Mucosa of rectum (tissue), 2 donors: ENCODE measurements at regions not wholly inside any gene's neighbourhood (a gene's known extent, or its start where the extent isn't known, plus 50 kb on each side); places are given as distances from the start of the nearest gene placed in this dataset.

ENCODE experiments used
- H3K27ac ChIP-seq, 2 donors: one replicate each; pipeline ENCODE4 v1.7.0; 2013; ENCODE audit warnings: inconsistent platforms in 2 of 2, low read depth in 2 of 2, low read length in 2 of 2
- H3K27me3 ChIP-seq, 2 donors: one replicate each; pipeline ENCODE4 v1.7.0; 2013; ENCODE audit warnings: low read length in 2 of 2; ENCODE audit not compliant: control insufficient read depth in 2 of 2, insufficient read depth in 2 of 2
- H3K36me3 ChIP-seq, 2 donors: one replicate each; pipeline ENCODE4 v1.7.0; 2013; ENCODE audit warnings: low read length in 2 of 2; ENCODE audit not compliant: control insufficient read depth in 2 of 2, insufficient read depth in 2 of 2
- H3K4me1 ChIP-seq, 2 donors: one replicate each; pipeline ENCODE4 v1.7.0; 2013; ENCODE audit warnings: low read length in 2 of 2, mild to moderate bottlenecking in 1 of 2; ENCODE audit not compliant: control insufficient read depth in 2 of 2, insufficient read depth in 2 of 2
- H3K4me3 ChIP-seq, 2 donors: one replicate each; pipeline ENCODE4 v1.7.0; 2013; ENCODE audit warnings: low read length in 2 of 2
- H3K9ac ChIP-seq, 2 donors: one replicate each; pipeline ENCODE4 v1.7.0; 2013; ENCODE audit warnings: low read length in 2 of 2, low read depth in 1 of 2, mild to moderate bottlenecking in 1 of 2
- H3K9me3 ChIP-seq, 2 donors: one replicate each; pipeline ENCODE4 v1.7.0; 2013; ENCODE audit warnings: low read length in 2 of 2; ENCODE audit not compliant: control insufficient read depth in 2 of 2
- donor health status: healthy.
- donor health status: Normal muscosa, but diverticular disease.

DNA sequence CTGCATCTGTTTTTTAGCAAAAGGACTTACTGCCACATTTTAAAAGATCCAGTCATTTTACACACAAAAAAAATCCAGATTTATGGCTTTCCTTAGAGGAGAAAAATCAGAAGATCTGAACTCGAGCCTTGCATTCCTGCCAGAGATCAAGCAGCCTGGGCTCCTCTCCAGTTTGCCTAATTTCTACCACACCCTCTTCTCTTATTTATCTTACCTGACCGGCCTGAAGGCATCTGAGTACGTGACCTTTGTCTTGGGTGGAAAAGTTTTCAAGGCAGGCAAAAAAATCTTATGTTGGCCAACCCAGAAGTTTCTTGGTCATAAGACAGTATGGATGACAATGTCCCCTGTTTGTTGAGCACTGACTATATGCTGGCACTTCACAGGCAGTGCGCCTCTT, 60.3 kb downstream of the CHRD start:
- Histone ChIP-seq H3K9ac (no peak overlapping the region), H3K4me1 (no peaks in the 10 kb centered on the region), H3K36me3 (no peaks in the 10 kb centered on the region), H3K9me3 (no peaks in the 10 kb centered on the region), H3K4me3 (no peak overlapping the region), H3K27me3 (no peaks in the 10 kb centered on the region), H3K27ac (no peak overlapping the region)

DNA sequence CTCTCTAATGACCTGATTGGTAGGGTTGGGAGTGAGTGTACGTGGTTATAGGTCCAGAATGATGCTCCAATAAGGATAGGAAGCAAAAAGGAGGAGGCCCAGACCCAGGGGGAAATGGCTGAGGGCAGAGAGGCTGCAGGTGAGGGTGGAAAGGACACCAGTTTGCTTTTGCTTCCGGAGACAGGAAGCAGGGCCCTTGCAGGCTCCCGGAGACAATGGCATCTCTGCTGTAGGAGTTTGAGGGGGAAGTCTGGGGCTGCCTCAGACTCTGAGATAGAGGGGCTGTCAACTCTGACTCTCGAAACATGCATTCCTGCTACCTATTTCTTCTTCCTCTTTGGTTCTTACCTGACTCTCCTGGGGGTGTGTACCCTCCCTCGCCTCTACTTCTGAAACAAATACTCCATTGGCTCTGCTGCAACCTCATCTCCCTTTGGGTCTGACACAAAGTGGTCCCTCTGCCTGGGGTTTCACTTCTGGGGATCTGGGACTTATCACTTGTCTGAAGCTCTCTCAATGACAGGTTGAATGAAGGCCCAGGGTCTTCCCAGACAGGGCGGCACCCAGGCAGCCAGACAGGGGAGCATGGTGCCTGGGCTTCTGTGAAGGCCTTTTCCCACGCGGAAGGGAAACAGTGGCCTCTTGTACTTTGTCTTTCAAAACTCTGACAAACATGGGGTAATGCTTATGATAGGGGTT, 61.5 kb downstream of the CHRD start:
- Histone ChIP-seq H3K27ac (no peak overlapping the region), H3K4me3 (no peak overlapping the region), H3K36me3 (no peaks in the 10 kb centered on the region), H3K9ac (no peak overlapping the region), H3K27me3 (no peaks in the 10 kb centered on the region), H3K9me3 (no peaks in the 10 kb centered on the region), H3K4me1 (no peaks in the 10 kb centered on the region)

DNA sequence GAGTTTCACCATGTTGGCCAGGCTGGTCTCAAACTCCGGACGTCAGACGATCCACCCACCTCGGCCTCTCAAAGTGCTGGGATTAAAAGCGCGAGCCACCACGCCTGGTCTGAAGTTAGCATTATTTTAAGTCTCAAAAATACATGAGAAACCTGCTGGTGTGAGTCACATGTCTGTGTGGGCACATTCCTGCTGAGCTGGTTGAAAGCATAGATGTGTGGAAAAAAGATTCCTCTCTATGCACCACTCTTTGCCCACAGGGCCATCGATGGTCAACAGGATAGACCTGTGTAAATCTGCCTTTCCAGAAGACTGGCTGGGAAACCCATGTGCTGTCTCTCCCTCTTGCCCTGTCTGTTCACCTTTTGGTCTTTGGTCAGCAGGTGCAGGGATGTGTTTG, 63.5 kb downstream of the CHRD start:
- no peak overlapping the region for H3K27ac ChIP-seq
- no peaks in the 10 kb centered on the region for H3K4me1 ChIP-seq
- H3K27me3 ChIP-seq = no peaks in the 10 kb centered on the region
- no peak overlapping the region for H3K4me3 ChIP-seq
- no peak overlapping the region for H3K9ac ChIP-seq
- no peaks in the 10 kb centered on the region for H3K9me3 ChIP-seq
- H3K36me3 ChIP-seq = no peaks in the 10 kb centered on the region

DNA sequence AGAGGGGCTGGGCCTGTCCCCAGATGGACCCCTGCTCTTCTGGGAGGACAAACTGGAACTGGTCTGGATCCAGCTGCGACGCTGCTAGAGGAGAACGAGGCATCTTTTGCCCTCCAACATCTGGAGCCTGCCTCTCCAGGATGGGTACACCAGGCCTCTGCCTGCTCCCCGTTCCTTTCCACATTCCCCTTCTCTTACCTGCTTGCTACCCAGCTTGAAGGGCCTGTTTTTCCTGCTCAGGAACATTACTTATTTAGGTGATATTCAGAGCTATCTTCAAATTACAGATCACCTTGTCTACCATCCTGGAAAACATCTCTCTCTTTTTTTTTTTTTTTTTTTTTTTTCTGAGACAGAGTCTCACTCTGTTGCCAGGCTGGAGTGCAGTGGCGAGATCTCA, 64.0 kb downstream of the CHRD start:
- Histone ChIP-seq H3K9me3 (no peaks in the 10 kb centered on the region), H3K9ac (no peak overlapping the region), H3K36me3 (no peaks in the 10 kb centered on the region), H3K4me3 (no peak overlapping the region), H3K4me1 (no peaks in the 10 kb centered on the region), H3K27ac (no peak overlapping the region), H3K27me3 (no peaks in the 10 kb centered on the region)

DNA sequence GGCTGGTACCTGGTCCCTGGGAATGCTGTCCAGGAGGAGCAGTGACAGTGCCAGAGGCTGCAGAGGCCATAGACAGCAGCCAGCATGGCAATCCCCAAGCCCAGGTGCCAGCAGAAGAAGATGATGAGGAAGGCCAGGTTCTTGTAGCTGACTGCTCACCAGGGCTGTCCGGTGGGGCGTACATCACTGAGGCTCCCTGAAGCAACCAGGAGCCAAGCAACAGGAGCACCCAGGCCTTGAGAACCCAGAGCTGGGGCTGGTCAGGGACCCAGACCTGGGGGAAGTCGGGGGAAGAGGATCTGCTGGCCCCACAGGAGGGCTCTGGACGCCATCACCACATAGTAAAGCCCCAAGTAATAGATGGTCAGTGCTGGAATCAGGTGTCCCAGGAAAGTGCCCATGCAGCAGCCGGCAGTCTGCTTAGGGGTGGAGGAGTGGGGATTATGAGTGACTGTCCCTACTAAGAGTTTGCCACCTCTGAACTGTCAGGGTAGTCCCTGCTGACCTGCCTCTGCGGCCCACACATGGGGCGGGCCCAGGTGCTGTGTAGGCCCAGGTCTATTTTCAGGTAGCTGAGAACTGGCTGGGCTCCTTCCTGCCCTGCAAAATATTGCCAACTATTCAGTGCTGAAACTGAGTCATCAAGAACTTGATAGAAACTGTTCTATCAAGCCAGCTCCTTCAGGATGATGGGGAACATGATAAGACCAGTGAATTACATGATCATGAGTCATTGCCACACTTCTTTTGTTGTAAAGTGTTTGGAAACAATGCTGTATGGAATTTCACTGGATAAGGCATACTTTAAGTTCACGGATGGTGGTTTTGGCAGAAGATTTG, 68.7 kb downstream of the CHRD start:
- no peak overlapping the region for H3K9ac ChIP-seq
- H3K4me3 ChIP-seq = no peak overlapping the region
- H3K36me3 ChIP-seq = no peaks in the 10 kb centered on the region
- no peaks in the 10 kb centered on the region for H3K27me3 ChIP-seq
- no peaks in the 10 kb centered on the region for H3K9me3 ChIP-seq
- no peak overlapping the region for H3K27ac ChIP-seq
- no peaks in the 10 kb centered on the region for H3K4me1 ChIP-seq

DNA sequence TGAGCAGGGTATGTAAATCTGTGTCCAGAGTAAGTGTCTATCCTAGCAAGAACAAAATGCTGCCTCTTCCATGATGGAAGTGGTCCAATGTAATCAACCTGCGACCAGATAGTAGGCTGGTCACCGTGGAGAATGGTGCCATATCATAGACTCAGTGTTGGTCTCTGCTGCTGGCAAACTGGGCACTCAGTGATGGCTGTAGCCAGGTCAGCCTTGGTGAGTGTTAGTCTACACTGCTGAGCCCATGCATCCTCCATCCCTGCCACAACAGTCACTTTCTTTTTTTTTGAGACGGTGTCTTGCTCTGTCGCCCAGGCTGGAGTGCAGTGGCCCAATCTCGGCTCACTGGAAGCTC, 69.3 kb downstream of the CHRD start:
- H3K36me3 ChIP-seq = no peaks in the 10 kb centered on the region
- H3K4me1 ChIP-seq = no peaks in the 10 kb centered on the region
- H3K9ac ChIP-seq = no peak overlapping the region
- H3K27me3 ChIP-seq = no peaks in the 10 kb centered on the region
- H3K27ac ChIP-seq = no peak overlapping the region
- no peaks in the 10 kb centered on the region for H3K9me3 ChIP-seq
- no peak overlapping the region for H3K4me3 ChIP-seq

DNA sequence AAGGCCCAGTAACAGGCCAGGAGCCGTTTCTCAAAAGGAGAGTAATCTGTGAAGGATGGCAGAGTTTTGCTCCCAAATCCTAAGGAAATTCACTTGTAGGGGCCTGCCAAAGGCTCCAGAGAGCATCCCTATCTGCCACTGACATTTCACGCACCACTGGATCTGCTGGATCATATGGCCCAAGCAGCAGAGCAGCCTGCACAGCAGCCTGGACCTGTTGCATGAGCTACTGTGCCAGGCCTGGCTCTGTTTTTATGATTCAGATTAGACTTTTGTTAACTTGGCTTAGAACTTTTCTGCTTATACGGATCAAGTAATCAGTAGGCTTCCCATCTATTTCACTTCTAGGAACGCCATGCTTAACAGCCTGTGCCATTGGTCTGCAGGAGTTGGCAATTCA, 70.7 kb downstream of the CHRD start:
- H3K36me3 ChIP-seq = no peaks in the 10 kb centered on the region
- H3K9ac ChIP-seq = no peak overlapping the region
- H3K4me3 ChIP-seq = no peak overlapping the region
- H3K9me3 ChIP-seq = no peaks in the 10 kb centered on the region
- no peaks in the 10 kb centered on the region for H3K4me1 ChIP-seq
- H3K27me3 ChIP-seq = no peaks in the 10 kb centered on the region
- H3K27ac ChIP-seq = no peak overlapping the region

DNA sequence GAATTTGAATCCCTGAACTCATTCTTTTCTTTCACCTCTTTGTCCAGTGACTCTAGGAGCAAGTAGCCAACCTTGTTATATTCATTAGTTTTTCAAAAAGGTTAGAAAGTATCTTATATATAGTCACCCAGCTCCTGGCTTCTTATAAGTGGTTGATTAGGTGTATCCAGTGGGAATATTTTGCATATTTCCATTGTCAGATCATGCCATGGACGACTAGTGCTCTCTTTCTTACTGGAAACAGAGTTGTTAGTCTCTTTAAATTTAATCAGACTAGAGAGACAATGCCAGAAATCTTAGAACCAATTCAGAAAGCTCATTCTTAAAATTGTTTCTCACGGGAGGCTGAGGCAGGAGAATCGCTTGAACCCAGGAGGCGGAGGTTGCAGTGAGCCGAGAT, 73.4 kb downstream of the CHRD start:
- Histone ChIP-seq H3K36me3 (no peaks in the 10 kb centered on the region), H3K9me3 (no peaks in the 10 kb centered on the region), H3K4me1 (no peaks in the 10 kb centered on the region), H3K27me3 (no peaks in the 10 kb centered on the region), H3K27ac (no peak overlapping the region), H3K9ac (no peak overlapping the region), H3K4me3 (no peak overlapping the region)

DNA sequence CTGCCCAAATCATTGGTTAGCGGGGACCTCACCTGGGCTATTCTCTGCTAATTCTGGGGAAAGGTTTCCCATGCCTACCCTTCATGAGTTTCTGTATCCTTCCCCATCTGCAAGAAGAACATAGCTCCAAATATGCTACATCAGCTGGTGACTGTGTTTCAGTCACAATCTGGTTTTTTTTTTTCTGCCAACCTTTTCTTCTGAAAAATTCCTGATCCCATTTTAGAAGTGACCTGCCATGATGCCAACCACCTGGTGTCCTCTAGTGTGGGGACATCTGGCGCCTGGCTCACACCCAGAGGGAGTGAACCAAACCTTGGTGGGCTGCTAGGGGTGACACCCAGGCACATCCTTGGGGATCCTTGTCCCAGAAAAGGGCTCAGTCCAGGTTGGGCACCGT, 76.1 kb downstream of the CHRD start:
- Histone ChIP-seq H3K27me3 (no peaks in the 10 kb centered on the region), H3K4me1 (no peaks in the 10 kb centered on the region), H3K36me3 (no peaks in the 10 kb centered on the region), H3K9ac (no peak overlapping the region), H3K9me3 (no peaks in the 10 kb centered on the region), H3K4me3 (no peak overlapping the region), H3K27ac (no peak overlapping the region)

DNA sequence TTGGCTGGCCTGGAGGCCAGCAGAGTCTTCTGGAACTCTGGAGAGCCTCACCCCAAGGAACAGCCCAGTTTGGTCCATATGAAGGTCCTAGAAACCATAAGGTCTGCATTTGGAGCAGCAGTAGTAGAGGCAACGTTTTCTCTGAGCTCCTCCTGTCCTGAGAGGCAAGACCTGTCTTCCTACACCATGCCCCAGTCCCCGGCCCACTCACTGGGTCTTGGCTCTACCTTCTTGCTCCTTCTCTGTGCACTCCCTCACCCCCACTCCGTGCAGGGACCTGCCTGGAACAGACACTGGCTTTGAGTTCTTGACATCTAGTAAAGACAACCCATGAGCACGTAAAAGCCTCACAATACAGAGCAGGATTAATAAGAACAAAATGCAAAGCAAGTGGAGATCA, 76.6 kb downstream of the CHRD start:
- Histone ChIP-seq H3K27ac (no peak overlapping the region), H3K4me1 (no peaks in the 10 kb centered on the region), H3K36me3 (no peaks in the 10 kb centered on the region), H3K4me3 (no peak overlapping the region), H3K9me3 (no peaks in the 10 kb centered on the region), H3K9ac (no peak overlapping the region), H3K27me3 (no peaks in the 10 kb centered on the region)
